ENCODE measurements at regions not wholly inside any gene's neighbourhood (a gene's known extent, or its start where the extent isn't known, plus 50 kb on each side); places are given as distances from the start of the nearest gene placed in this dataset.

DNA sequence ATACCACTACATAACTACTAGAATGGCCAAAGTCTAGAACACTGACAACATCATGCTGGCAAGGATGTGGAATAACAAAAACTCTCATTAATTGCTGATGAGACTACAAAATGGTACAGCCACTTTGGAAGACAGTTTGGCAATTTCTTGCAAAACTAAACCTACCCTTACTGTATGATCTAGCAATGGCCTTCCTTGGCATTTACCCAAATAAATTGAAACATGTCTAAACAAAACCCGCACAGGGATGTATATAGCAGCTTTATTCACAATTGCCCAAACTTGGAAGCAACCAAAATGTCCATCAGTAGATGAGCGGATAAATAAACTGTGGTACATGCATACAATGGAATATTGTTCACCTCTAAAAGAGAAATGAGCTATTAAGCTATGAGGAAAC lies 87.9 kb upstream of the SLC24A5 start:
- 85 to 91% methylated on average over 2 of the region's 2 CpGs for WGBS, 2 donors
- Histone ChIP-seq H3K4me1 (ENCODE audit: control insufficient read depth in 5 of 5, insufficient read depth in 5 of 5, low read length in 5 of 5) (no peaks in the 10 kb centered on the region), H3K9ac (ENCODE audit: insufficient read depth in 1 of 2, low read length in 2 of 2) (no peak overlapping the region), H3K36me3 (ENCODE audit: control insufficient read depth in 4 of 4, insufficient read depth in 4 of 4, low read length in 4 of 4) (no peaks in the 10 kb centered on the region), H3K27ac (ENCODE audit: low read depth in 1 of 2, low read length in 1 of 2) (no peak overlapping the region), H3K9me3 (ENCODE audit: control insufficient read depth in 4 of 4, insufficient read depth in 3 of 4, low read length in 3 of 4) (peaks cover 0 to 4% (median 0%) of the 10 kb centered on the region in 4 donors), H3K4me3 (no peak overlapping the region), H3K27me3 (ENCODE audit: control insufficient read depth in 3 of 3, insufficient read depth in 3 of 3, low read length in 2 of 3) (no peaks in the 10 kb centered on the region)
- no peak for TF ChIP-seq CTCF (IDR thresholded peaks at IDR 0.05; ENCODE audit: control extremely low read depth, extremely low read depth)
- no peak for ATAC-seq (ENCODE audit: insufficient read depth, low FRiP score)
- no peak for DNase-seq

GRCh38 chr15:48038221-48038620 lies 82.6 kb upstream of the SLC24A5 start:
- peaks cover 0 to 1% (median under 1%) of the 10 kb centered on the region in 4 donors for H3K9me3 ChIP-seq (ENCODE audit: control insufficient read depth in 4 of 4, insufficient read depth in 3 of 4, low read length in 3 of 4)
- no peak overlapping the region for H3K9ac ChIP-seq (ENCODE audit: insufficient read depth in 1 of 2, low read length in 2 of 2)
- DNase-seq = no peak
- 82 to 93% methylated on average over 2 of the region's 2 CpGs for WGBS, 2 donors
- no peak overlapping the region for H3K4me3 ChIP-seq
- TF ChIP-seq CTCF (IDR thresholded peaks at IDR 0.05; ENCODE audit: control extremely low read depth, extremely low read depth) = no peak
- H3K4me1 ChIP-seq (ENCODE audit: control insufficient read depth in 5 of 5, insufficient read depth in 5 of 5, low read length in 5 of 5) = no peaks in the 10 kb centered on the region
- no peaks in the 10 kb centered on the region for H3K27me3 ChIP-seq (ENCODE audit: control insufficient read depth in 3 of 3, insufficient read depth in 3 of 3, low read length in 2 of 3)
- no peaks in the 10 kb centered on the region for H3K36me3 ChIP-seq (ENCODE audit: control insufficient read depth in 4 of 4, insufficient read depth in 4 of 4, low read length in 4 of 4)
- no peak overlapping the region for H3K27ac ChIP-seq (ENCODE audit: low read depth in 1 of 2, low read length in 1 of 2)
- no peak for ATAC-seq (ENCODE audit: insufficient read depth, low FRiP score)

DNA sequence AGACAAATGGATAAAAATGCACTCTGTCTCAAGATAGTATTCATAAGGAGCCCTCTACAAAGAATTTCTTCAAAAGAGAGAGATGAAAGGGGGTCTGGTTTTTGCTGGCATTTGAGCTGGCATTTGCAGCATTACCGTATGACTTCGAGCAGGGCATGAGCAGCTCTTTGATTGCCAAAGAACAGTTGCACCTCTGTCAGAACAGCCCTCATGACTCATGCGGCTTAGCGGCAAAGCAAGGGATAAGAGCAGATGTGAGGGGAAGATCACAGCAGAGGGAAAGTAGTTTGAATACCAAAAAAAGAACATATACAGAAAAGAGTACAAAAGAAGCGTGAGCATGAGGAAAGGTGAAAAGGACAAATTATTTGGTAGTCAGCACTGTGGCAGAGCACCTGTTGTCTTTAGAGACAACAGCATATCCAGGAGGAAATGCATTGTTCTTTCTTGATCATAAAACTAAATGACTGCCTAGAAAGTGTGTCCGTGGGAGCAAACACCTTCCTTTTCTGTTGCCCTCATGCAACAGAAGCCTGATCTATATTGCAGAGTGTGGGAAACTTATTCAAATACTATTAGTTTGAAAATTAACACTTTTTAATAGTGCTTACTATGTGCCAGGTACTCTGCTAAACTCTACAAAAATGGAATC lies 80.5 kb upstream of the SLC24A5 start:
- TF ChIP-seq CTCF (IDR thresholded peaks at IDR 0.05; ENCODE audit: control extremely low read depth, extremely low read depth) = no peak
- peaks cover 0 to 1% (median 0%) of the 10 kb centered on the region in 4 donors for H3K9me3 ChIP-seq (ENCODE audit: control insufficient read depth in 4 of 4, insufficient read depth in 3 of 4, low read length in 3 of 4)
- 68 to 82% methylated on average over 6 of the region's 6 CpGs for WGBS, 2 donors
- H3K27ac ChIP-seq (ENCODE audit: low read depth in 1 of 2, low read length in 1 of 2) = no peak overlapping the region
- H3K9ac ChIP-seq (ENCODE audit: insufficient read depth in 1 of 2, low read length in 2 of 2) = no peak overlapping the region
- no peaks in the 10 kb centered on the region for H3K36me3 ChIP-seq (ENCODE audit: control insufficient read depth in 4 of 4, insufficient read depth in 4 of 4, low read length in 4 of 4)
- H3K4me1 ChIP-seq (ENCODE audit: control insufficient read depth in 5 of 5, insufficient read depth in 5 of 5, low read length in 5 of 5) = no peaks in the 10 kb centered on the region
- no peak for ATAC-seq (ENCODE audit: insufficient read depth, low FRiP score)
- no peak overlapping the region for H3K4me3 ChIP-seq
- no peaks in the 10 kb centered on the region for H3K27me3 ChIP-seq (ENCODE audit: control insufficient read depth in 3 of 3, insufficient read depth in 3 of 3, low read length in 2 of 3)
- DNase-seq = no peak

- Histone ChIP-seq H3K4me1 (ENCODE audit: control insufficient read depth in 5 of 5, insufficient read depth in 5 of 5, low read length in 5 of 5) (no peaks in the 10 kb centered on the region), H3K27me3 (ENCODE audit: control insufficient read depth in 3 of 3, insufficient read depth in 3 of 3, low read length in 2 of 3) (no peaks in the 10 kb centered on the region), H3K9me3 (ENCODE audit: control insufficient read depth in 4 of 4, insufficient read depth in 3 of 4, low read length in 3 of 4) (peaks cover 0 to 1% (median 0%) of the 10 kb centered on the region in 4 donors), H3K4me3 (no peak overlapping the region), H3K36me3 (ENCODE audit: control insufficient read depth in 4 of 4, insufficient read depth in 4 of 4, low read length in 4 of 4) (no peaks in the 10 kb centered on the region), H3K9ac (ENCODE audit: insufficient read depth in 1 of 2, low read length in 2 of 2) (no peak overlapping the region), H3K27ac (ENCODE audit: low read depth in 1 of 2, low read length in 1 of 2) (no peak overlapping the region)
- DNase-seq (no peak), ATAC-seq (ENCODE audit: insufficient read depth, low FRiP score) (no peak)
- TF ChIP-seq CTCF (IDR thresholded peaks at IDR 0.05; ENCODE audit: control extremely low read depth, extremely low read depth) = no peak
- WGBS, 2 donors = 95% methylated on average over 2 of the region's 2 CpGs
Observed at GRCh38 chr15:48041454-48041853, 79.3 kb upstream of the SLC24A5 start.

Data from lung (tissue), 11 donors.